ENCODE measurements at regions not wholly inside any gene's neighbourhood (a gene's known extent, or its start where the extent isn't known, plus 50 kb on each side); places are given as distances from the start of the nearest gene placed in this dataset.
"Not testable (repeated sequence)": the region's sequence is repeated elsewhere in the genome, so short reads cannot be mapped to it uniquely, and the experiment has no call there.

GRCh38 chr18:43367895-43368294, 90.6 kb upstream of the SYT4 start:
- intact Hi-C loops (cut with micrococcal nuclease; ENCODE audit: unreplicated experiment), result no loop called here
- H3K27ac ChIP-seq (ENCODE audit: low read depth, low read length, poor library complexity, severe bottlenecking), result no peak overlapping the region
- no peak for DNase-seq (ENCODE audit: low spot score)
- ChIA-PET POLR2A (ENCODE audit: low non-redundant PET) (no interaction called here), CTCF (no interaction called here)
- no peaks in the 10 kb centered on the region for H3K27me3 ChIP-seq (replicated peaks; ENCODE audit: insufficient read depth, low read depth, low read length, poor library complexity)
- H3K4me1 ChIP-seq (ENCODE audit: insufficient read depth, low read length, poor library complexity, severe bottlenecking), result no peaks in the 10 kb centered on the region
- TF ChIP-seq CTCF (conservative IDR thresholded peaks at IDR 0.05; ENCODE audit: low read depth, low read length), result no peak
- no TSS peak for BruUV-seq (replicated peaks)
- no peak overlapping the region for H3K4me3 ChIP-seq (ENCODE audit: low read depth, low read length, poor library complexity, severe bottlenecking)
- no peaks in the 10 kb centered on the region for H3K36me3 ChIP-seq (ENCODE audit: insufficient read depth, low read length, poor library complexity, severe bottlenecking)
- no peaks in the 10 kb centered on the region for H3K9me3 ChIP-seq (ENCODE audit: low read depth, low read length, poor library complexity, severe bottlenecking)

GRCh38 chr18:43369311-43369710, 92.0 kb upstream of the SYT4 start:
- POLR2A ChIA-PET (ENCODE audit: low non-redundant PET); H3K4me1 ChIP-seq (ENCODE audit: insufficient read depth, low read length, poor library complexity, severe bottlenecking); H3K36me3 ChIP-seq (ENCODE audit: insufficient read depth, low read length, poor library complexity, severe bottlenecking); CTCF ChIA-PET; DNase-seq (ENCODE audit: low spot score); BruUV-seq (replicated peaks); H3K27me3 ChIP-seq (replicated peaks; ENCODE audit: insufficient read depth, low read depth, low read length, poor library complexity); H3K4me3 ChIP-seq (ENCODE audit: low read depth, low read length, poor library complexity, severe bottlenecking); H3K27ac ChIP-seq (ENCODE audit: low read depth, low read length, poor library complexity, severe bottlenecking); H3K9me3 ChIP-seq (ENCODE audit: low read depth, low read length, poor library complexity, severe bottlenecking); intact Hi-C loops (cut with micrococcal nuclease; ENCODE audit: unreplicated experiment): not testable (repeated sequence)

- no TSS peak for BruUV-seq (replicated peaks)
- H3K9me3 ChIP-seq (ENCODE audit: low read depth, low read length, poor library complexity, severe bottlenecking), result no peaks in the 10 kb centered on the region
- no peaks in the 10 kb centered on the region for H3K27me3 ChIP-seq (replicated peaks; ENCODE audit: insufficient read depth, low read depth, low read length, poor library complexity)
- H3K4me3 ChIP-seq (ENCODE audit: low read depth, low read length, poor library complexity, severe bottlenecking), result no peak overlapping the region
- no peaks in the 10 kb centered on the region for H3K36me3 ChIP-seq (ENCODE audit: insufficient read depth, low read length, poor library complexity, severe bottlenecking)
- no peaks in the 10 kb centered on the region for H3K4me1 ChIP-seq (ENCODE audit: insufficient read depth, low read length, poor library complexity, severe bottlenecking)
- intact Hi-C loops (cut with micrococcal nuclease; ENCODE audit: unreplicated experiment), result no loop called here
- ChIA-PET POLR2A (ENCODE audit: low non-redundant PET) (no interaction called here), CTCF (no interaction called here)
- no peak overlapping the region for H3K27ac ChIP-seq (ENCODE audit: low read depth, low read length, poor library complexity, severe bottlenecking)
- TF ChIP-seq EZH2 (IDR thresholded peaks at IDR 0.05; ENCODE audit: borderline replicate concordance, low read depth, low read length, poor library complexity, severe bottlenecking) (no peak), CTCF (conservative IDR thresholded peaks at IDR 0.05; ENCODE audit: low read depth, low read length) (no peak)
- DNase-seq (ENCODE audit: low spot score), result no peak
Measured at GRCh38 chr18:43372773-43373172, 95.5 kb upstream of the SYT4 start.

GRCh38 chr18:43380104-43380672, 102.9 kb upstream of the SYT4 start:
- Histone ChIP-seq H3K4me1 (ENCODE audit: insufficient read depth, low read length, poor library complexity, severe bottlenecking) (no peaks in the 10 kb centered on the region), H3K4me3 (ENCODE audit: low read depth, low read length, poor library complexity, severe bottlenecking) (no peak overlapping the region), H3K36me3 (ENCODE audit: insufficient read depth, low read length, poor library complexity, severe bottlenecking) (no peaks in the 10 kb centered on the region), H3K27me3 (replicated peaks; ENCODE audit: insufficient read depth, low read depth, low read length, poor library complexity) (no peaks in the 10 kb centered on the region), H3K27ac (ENCODE audit: low read depth, low read length, poor library complexity, severe bottlenecking) (no peak overlapping the region), H3K9me3 (ENCODE audit: low read depth, low read length, poor library complexity, severe bottlenecking) (no peaks in the 10 kb centered on the region)
- intact Hi-C loops (cut with micrococcal nuclease; ENCODE audit: unreplicated experiment), result no loop called here
- no TSS peak for BruUV-seq (replicated peaks)
- TF ChIP-seq CTCF (conservative IDR thresholded peaks at IDR 0.05; ENCODE audit: low read depth, low read length), result no peak
- TF ChIP-seq EZH2 (IDR thresholded peaks at IDR 0.05; ENCODE audit: borderline replicate concordance, low read depth, low read length, poor library complexity, severe bottlenecking), result no peak
- ChIA-PET CTCF (no interaction called here), POLR2A (ENCODE audit: low non-redundant PET) (no interaction called here)
- no peak for DNase-seq (ENCODE audit: low spot score)

Measured in A673 (cell line).